ENCODE measurements at regions not wholly inside any gene's neighbourhood (a gene's known extent, or its start where the extent isn't known, plus 50 kb on each side); places are given as distances from the start of the nearest gene placed in this dataset.

DNA sequence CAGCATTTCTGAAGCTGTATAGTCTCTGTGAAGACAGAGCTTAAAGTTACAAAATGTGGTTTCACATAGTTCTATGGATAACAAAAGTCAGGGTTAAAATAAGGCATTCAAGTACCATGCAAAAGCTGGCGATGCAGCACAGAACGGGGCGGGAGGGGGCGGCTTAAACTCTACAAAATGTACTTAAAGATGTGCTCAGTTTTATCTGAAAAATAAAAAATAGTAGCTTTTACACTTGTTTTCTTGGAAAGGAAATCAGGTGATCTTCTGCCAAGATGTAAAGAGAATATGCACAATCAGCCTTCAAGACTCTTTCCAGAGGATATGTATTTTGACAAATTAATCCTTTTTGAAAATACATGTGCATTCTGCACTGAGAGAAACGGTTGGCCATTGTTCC lies 301.7 kb upstream of the EMCN start:
- TF ChIP-seq YY1 (IDR thresholded peaks at IDR 0.05; ENCODE audit: low read depth) (no peak), TAF1 (IDR thresholded peaks at IDR 0.05; ENCODE audit: borderline replicate concordance, low read depth, low read length) (no peak), CTCF (IDR thresholded peaks at IDR 0.05) (no peak), TEAD4 (IDR thresholded peaks at IDR 0.05; ENCODE audit: borderline replicate concordance, insufficient read depth) (no peak)

All from SK-N-SH (cell line).